Tibial artery (tissue), 4 donors: ENCODE measurements at regions not wholly inside any gene's neighbourhood (a gene's known extent, or its start where the extent isn't known, plus 50 kb on each side); places are given as distances from the start of the nearest gene placed in this dataset.

Experiments used
- DNase-seq, 2 donors: peaks; one replicate each; pipeline ENCODE4 v3.0.0-alpha.2; 2019
- H3K27ac ChIP-seq, 2 donors: fragments of 200-600 bp; sonication (generic) in 1 of 2; 1 replicate in 1 of 2; 2 replicates in 1 of 2; pipeline ENCODE4 v1.5.1; 2018 to 2019; ENCODE audit warnings: mild to moderate bottlenecking in 1 of 2
- H3K27me3 ChIP-seq, 2 donors: fragments of 200-600 bp; sonication (generic) in 1 of 2; one replicate each; pipeline versions ENCODE4 v1.5.1 to v1.6.0; 2016 to 2019
- H3K36me3 ChIP-seq, 3 donors: fragments of 200-600 bp; sonication (generic) in 2 of 3; one replicate each; pipeline ENCODE4 v1.5.1; 2016 to 2019; ENCODE audit warnings: mild to moderate bottlenecking in 2 of 3
- H3K4me1 ChIP-seq, 4 donors: fragments of 200-600 bp; sonication (generic) in 2 of 4; 1 replicate in 3 of 4; 2 replicates in 1 of 4; pipeline ENCODE4 v1.5.1; 2016 to 2019
- H3K4me3 ChIP-seq, 2 donors: fragments of 200-600 bp; sonication (generic) in 1 of 2; 1 replicate in 1 of 2; 2 replicates in 1 of 2; pipeline ENCODE4 v1.5.1; 2018 to 2019; ENCODE audit warnings: mild to moderate bottlenecking in 2 of 2
- H3K9me3 ChIP-seq, 3 donors: fragments of 200-600 bp; sonication (generic) in 1 of 3; one replicate each; pipeline ENCODE4 v1.5.1; 2016 to 2019
- intact Hi-C: fragments of 100-400 bp; cut with DNase I; formaldehyde crosslinking; loops from one replicate; pipeline ENCODE4 v1.15.0; 2023; ENCODE audit warnings: low total_unique reads
- TF ChIP-seq, protein P1 (sequence below), 2 experiments: fragments of 200-600 bp in 1 of 2; fragments of 450-650 bp in 1 of 2; IDR thresholded peaks; one replicate each; pipeline ENCODE4 v1.5.1; 2017 to 2019; ENCODE audit warnings: antibody characterized with exemption in 2 of 2, mild to moderate bottlenecking in 1 of 2, moderate library complexity in 1 of 2

DNA sequence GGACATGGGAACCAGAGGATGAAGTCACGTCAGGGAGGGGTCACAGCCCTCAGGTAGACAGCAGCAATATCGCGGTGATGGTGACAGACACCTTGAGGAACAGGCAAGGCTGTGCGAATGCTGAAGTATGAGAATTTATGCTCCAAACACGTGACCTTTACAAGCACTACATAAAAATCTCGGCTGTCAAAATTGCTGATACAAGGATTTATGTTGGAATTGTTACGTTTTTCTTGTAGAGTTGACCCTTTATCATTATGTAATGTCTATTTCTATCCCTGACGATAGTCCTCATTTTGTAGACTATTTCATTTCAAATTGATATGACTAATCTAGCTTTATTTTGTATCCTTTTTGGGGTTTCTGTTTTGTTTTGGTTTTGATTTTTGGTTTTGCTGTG is 311.1 kb downstream of the C6orf118 start:
- TF ChIP-seq, protein P1, sequence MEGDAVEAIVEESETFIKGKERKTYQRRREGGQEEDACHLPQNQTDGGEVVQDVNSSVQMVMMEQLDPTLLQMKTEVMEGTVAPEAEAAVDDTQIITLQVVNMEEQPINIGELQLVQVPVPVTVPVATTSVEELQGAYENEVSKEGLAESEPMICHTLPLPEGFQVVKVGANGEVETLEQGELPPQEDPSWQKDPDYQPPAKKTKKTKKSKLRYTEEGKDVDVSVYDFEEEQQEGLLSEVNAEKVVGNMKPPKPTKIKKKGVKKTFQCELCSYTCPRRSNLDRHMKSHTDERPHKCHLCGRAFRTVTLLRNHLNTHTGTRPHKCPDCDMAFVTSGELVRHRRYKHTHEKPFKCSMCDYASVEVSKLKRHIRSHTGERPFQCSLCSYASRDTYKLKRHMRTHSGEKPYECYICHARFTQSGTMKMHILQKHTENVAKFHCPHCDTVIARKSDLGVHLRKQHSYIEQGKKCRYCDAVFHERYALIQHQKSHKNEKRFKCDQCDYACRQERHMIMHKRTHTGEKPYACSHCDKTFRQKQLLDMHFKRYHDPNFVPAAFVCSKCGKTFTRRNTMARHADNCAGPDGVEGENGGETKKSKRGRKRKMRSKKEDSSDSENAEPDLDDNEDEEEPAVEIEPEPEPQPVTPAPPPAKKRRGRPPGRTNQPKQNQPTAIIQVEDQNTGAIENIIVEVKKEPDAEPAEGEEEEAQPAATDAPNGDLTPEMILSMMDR (IDR thresholded peaks at IDR 0.05): no peak
- no peaks in the 10 kb centered on the region for H3K36me3 ChIP-seq
- H3K4me3 ChIP-seq: no peak overlapping the region
- no peaks in the 10 kb centered on the region for H3K9me3 ChIP-seq
- DNase-seq: no peak
- H3K4me1 ChIP-seq: no peaks in the 10 kb centered on the region
- intact Hi-C loops: no loop called here
- no peak overlapping the region for H3K27ac ChIP-seq
- no peaks in the 10 kb centered on the region for H3K27me3 ChIP-seq

DNA sequence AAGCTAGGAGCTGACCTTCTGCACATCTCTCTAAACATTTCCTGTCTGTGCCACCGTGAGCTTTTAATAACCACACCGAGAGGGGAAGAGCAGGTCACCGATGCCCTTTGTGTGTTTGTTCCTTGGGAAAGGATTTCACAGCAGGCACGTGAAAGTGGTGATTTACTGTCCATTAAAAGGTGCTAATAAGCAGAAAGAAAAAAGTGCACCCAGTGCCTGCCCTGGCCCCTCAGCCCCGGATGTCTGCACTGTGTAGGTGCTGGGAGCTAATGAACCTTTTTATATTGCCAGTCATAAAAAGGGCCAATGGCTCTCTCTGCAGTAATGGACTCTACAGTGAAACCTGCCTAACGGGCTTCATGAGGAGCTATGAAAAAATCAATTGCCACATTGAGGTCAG is 312.6 kb downstream of the C6orf118 start:
- no peak overlapping the region for H3K27ac ChIP-seq
- intact Hi-C loops: no loop called here
- TF ChIP-seq, protein P1 (IDR thresholded peaks at IDR 0.05): no peak

DNA sequence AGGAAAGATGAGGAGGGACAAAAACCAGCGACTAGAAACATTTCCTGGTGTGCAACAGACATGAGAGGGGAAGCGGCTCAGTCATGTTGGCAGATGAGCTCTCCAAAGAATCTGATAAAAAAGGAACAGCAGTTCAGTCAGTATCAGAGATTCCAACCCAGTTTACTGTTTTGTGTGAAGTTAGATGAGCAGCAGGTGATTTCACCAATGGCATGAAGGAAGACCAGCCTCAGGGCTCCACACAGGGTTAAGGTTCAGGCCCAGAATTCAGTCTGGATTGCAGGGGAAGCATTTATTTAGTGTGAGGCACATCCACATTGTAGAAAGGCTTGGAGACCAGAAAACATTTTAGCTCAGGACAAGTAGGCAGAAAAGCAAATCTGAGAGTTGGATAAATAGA is 317.8 kb downstream of the C6orf118 start:
- no peak for DNase-seq
- Histone ChIP-seq H3K36me3 (no peaks in the 10 kb centered on the region), H3K9me3 (no peaks in the 10 kb centered on the region), H3K4me1 (no peaks in the 10 kb centered on the region), H3K27me3 (no peaks in the 10 kb centered on the region), H3K27ac (no peak overlapping the region), H3K4me3 (no peak overlapping the region)
- intact Hi-C loops: no loop called here
- TF ChIP-seq, protein P1 (IDR thresholded peaks at IDR 0.05): no peak

More for the DNA sequence above, 312.6 kb downstream of the C6orf118 start:
- Histone ChIP-seq H3K4me3 (no peak overlapping the region), H3K27me3 (no peaks in the 10 kb centered on the region), H3K4me1 (no peaks in the 10 kb centered on the region), H3K9me3 (no peaks in the 10 kb centered on the region), H3K36me3 (no peaks in the 10 kb centered on the region)
- no peak for DNase-seq

DNA sequence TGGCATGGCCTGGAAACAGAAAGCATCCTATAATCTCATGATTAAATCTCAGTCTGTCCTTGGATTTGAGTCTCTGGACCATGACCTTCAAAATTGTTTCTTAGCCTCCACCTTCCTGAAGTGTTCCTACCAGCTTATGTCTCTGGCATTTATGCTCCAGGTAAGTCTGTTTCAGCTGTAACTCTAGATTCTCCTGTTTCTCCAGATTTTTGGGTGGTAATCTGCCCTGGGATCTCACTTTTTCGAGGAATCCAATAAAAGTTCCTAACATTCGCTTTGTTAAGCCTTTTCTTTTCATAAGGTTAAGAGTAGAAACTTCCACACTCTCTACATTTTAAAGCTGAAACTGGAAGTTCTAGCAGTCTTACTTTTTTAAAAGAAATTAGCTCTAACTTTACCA is 318.5 kb downstream of the C6orf118 start:
- no peak for DNase-seq
- H3K27me3 ChIP-seq: no peaks in the 10 kb centered on the region
- no peaks in the 10 kb centered on the region for H3K4me1 ChIP-seq
- H3K9me3 ChIP-seq: no peaks in the 10 kb centered on the region
- no peak overlapping the region for H3K27ac ChIP-seq
- intact Hi-C loops: no loop called here
- no peaks in the 10 kb centered on the region for H3K36me3 ChIP-seq
- TF ChIP-seq, protein P1 (IDR thresholded peaks at IDR 0.05): no peak
- no peak overlapping the region for H3K4me3 ChIP-seq

DNA sequence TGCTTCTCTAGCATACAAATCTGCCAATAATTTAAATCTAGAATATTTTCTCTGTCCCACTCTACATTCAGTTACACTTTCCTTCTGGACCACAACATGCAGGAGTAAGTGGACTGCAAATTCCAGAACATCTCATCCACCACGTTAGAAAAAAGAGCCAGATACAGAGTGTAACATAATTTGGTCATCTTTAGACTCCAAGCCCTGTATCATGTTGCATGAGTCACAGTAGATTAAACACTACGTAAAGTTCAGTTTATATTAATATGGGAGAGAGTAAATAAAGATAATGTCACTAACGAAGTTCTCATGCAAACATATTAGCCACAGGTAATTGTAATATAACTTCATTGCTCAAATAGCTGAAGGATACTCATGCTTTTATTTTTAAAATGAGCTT is 327.0 kb downstream of the C6orf118 start:
- no peaks in the 10 kb centered on the region for H3K4me1 ChIP-seq
- H3K9me3 ChIP-seq: no peaks in the 10 kb centered on the region
- H3K27ac ChIP-seq: no peak overlapping the region
- H3K36me3 ChIP-seq: no peaks in the 10 kb centered on the region
- TF ChIP-seq, protein P1 (IDR thresholded peaks at IDR 0.05): no peak
- no peaks in the 10 kb centered on the region for H3K27me3 ChIP-seq
- intact Hi-C loops: no loop called here
- DNase-seq: no peak
- no peak overlapping the region for H3K4me3 ChIP-seq

DNA sequence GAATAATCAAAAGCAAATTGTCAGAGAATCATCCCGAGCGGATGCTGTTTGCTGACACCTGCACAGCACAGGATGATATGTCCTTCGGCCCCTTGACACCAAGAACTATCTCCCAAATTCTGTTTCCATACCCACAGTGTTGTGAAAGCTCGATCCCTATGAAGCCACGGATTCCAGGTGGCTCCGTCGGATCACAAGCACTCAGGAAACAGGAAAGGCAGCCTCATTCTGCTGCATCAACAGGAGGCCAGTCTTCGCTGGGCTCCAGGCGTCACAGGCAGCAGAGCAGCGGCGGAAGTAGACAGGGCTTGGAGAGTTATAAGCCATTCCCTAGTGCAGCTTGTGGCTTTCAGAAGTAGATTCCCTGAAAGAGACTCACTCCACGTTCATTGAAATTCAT is 342.3 kb downstream of the C6orf118 start:
- intact Hi-C loops: no loop called here
- DNase-seq: no peak
- Histone ChIP-seq H3K36me3 (no peaks in the 10 kb centered on the region), H3K9me3 (peaks cover 0 to 7% (median 0%) of the 10 kb centered on the region in 3 donors), H3K4me3 (no peak overlapping the region), H3K4me1 (no peaks in the 10 kb centered on the region), H3K27me3 (no peaks in the 10 kb centered on the region), H3K27ac (no peak overlapping the region)
- TF ChIP-seq, protein P1 (IDR thresholded peaks at IDR 0.05): no peak
